G401.6 (cell line): ENCODE measurements at regions not wholly inside any gene's neighbourhood (a gene's known extent, or its start where the extent isn't known, plus 50 kb on each side); places are given as distances from the start of the nearest gene placed in this dataset.
"Not testable (repeated sequence)": the region's sequence is repeated elsewhere in the genome, so short reads cannot be mapped to it uniquely, and the experiment has no call there.

ENCODE experiments used
- FAIRE-seq: peaks from 2 replicates; lab custom pipeline; 2012; peaks lifted over from hg19 to GRCh38; lab: Jason Lieb, UNC

DNA sequence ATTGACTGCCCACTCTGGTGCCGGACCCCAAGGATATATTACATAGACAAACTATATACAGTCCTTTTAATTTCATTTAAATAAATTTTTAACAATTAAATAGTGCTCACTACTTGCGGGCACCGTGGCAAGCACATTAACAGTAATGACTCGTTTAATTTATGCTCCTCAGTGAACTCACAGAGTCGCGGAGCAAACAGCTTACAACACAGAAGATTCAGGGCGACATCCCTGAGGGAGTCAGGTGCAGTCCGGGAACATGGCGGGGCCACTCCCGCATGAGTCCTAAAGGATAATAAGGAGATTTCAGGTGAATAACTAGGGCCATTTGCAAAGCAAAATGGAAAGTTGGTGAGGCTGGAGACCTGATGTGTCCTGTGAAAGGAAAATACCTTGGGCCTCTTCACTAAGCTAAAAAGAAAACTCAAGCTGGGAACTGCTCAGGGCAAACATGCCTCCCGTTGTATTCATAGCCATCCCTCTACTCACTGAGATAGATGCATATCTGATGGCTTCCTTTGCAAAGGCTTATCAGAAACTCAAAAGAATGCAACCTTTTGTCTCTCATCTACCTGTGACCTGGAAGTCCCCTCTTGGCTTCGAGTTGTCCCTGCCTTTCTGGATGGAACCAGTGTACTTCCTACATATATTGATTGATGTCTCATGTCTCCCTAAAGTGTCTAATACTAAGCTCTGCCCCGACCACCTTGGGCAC lies 125.6 kb downstream of the KLF6 start:
- no peak for FAIRE-seq

DNA sequence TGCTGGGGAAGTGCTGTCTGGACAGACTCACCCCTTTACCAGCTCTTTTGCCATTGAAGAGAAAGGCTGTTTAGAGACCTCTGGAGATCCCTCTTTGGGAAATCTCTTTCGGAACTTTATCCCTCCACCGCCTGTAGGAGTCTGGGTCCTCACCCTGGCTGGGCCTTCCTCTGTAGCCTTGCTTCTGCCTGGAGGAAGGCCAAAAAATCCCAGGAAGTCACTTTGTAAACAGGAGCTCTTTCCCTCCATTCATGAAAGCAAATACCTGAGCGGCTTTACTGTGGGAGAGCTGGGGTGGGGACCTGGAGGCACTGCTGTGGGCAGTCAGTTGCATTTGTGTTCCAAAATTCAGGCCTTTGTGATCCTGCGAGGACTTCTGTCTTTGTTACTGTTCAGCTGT lies 126.2 kb downstream of the KLF6 start:
- FAIRE-seq = no peak

DNA sequence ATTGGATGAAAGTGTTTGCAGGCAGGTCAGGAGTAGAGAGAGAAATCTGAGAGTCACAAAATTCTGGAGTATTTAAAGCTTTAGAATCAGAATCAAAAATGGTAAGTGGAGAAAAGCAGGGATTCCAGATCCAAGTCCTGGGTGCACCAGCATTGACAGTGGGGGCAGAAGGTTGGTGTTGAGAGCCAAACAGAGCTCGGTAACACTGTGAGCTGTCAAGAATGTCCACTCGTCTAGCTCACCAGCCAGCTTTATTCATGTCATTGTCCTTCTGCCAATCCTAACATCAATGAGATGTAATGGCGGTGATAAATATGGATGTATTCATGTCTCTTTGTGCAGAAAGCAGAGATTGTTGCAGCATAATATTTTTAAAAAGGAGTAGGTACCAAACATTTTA lies 128.8 kb downstream of the KLF6 start:
- FAIRE-seq = no peak

DNA sequence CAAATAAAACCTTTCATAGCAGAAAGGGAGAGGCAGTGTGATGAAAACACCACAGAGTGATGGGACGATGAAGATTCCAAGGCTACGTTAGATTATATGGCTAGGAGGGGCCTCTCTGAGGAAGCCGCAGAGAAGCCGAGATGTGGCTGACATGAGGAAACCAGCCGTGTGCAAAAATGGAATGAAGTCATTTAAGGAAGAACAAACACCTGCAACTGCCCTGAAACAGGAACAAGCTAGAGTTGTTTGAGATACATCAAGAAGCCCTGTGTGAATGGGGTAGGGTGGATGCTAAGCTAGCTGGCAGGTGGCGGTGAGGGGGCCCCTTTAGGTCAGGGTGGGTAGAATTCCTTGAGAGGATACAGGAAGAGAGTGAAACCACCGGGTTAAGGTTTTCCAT lies 129.5 kb downstream of the KLF6 start:
- no peak for FAIRE-seq

DNA sequence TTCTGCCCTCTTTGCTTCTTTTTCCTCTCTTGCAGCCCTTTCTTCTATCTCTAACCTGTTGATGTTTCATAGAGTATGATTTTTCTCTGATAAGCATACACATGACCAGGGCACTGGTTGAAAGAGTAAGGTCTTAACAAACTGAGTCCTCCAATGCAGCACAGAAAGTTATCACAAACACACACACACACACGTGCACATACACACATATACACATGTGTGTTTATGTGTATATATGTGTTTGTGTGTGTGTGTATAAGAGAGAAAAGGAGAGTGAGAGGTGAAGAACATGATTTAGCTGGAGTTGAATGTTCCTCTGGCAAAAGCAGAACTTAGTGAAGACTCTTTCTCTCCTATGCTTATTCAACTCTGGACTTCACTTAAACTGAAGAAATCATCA lies 130.0 kb downstream of the KLF6 start:
- FAIRE-seq = no peak

DNA sequence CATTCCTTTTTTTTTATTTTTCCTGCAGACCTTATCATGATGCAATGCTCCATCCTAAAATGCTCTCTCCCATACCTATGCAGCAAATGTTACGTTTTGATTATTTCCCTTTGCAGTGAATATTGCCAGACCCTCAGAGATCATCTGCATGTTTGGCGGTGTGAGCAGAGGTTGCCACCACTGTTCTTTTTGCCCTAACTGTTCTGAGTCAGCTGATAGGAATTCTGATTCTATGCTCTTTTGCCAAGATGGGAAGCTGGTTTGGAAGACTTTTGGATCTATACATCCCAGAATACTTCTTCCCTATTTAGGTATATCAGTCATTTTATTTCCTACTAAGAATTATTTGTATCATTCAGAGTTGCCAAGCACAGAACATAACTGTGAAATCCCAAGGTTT lies 130.5 kb downstream of the KLF6 start:
- FAIRE-seq = no peak

DNA sequence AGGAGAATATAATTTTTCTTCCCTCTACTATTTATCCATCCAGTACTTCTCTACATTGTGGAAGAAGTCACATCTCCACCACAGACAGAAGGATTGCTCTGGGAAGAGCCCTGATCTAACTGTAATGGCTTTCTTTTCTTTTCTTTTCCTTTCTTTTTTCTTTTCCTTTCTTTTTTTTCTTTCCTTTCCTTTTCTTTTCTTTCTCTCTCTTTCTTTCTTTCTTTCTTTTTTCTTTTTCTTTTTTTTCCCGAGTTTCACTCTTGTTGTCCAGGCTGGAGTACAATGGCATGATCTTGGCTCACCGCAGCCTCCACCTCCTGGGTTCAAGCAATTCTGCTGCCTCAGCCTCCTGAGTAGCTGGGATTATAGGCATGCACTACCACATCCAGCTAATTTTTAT lies 131.7 kb downstream of the KLF6 start:
- not testable (repeated sequence) for FAIRE-seq

DNA sequence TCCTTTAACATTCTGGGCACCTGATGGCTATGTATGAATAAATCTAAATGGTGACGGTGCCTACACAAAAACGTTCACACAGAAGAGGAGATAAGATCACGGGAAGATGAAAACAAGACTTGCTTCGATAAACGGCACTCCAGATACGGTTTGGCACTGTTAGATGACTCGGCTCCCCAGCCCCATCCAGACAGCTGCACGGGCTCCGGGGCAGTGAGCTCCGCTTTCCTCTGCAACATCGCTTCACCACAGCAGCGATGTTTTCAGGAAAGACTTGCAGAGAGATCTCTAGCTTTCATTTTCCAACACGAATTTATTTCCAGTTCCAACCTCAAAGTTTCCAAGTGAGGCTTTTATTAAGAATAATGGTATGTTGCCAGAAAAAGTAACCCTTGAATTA lies 132.1 kb downstream of the KLF6 start:
- no peak for FAIRE-seq

DNA sequence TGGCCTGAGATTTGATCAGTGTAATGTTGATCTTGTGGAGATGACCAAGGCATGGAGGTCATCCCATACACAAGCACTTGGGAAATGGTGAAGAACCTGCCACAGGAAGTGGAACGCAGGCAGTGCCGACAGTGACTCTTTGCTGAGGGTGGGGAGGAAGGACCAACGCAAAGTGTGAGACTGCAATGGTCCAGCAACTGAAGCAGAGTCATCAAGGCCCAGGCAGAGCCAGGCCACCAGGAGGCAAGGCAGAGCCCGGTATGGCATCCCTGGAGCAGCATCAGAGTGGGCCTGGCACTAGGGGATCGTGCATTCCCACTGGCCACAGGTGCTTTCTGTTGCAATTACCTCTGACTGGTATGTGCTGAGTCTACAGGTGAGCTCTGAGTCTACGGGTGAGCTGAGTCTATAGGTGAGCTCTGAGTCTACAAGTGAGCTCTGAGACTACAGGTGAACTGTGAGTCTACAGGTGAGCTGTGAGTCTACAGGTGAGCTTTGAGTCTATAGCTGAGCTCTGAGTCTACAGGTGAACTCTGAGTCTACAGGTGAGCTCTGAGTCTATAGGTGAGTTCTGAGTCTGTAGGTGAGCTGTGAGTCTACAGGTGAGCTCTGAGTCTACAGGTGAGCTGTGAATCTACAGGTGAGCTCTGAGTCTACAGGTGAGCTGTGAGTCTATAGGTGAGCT lies 132.9 kb downstream of the KLF6 start:
- no peak for FAIRE-seq

DNA sequence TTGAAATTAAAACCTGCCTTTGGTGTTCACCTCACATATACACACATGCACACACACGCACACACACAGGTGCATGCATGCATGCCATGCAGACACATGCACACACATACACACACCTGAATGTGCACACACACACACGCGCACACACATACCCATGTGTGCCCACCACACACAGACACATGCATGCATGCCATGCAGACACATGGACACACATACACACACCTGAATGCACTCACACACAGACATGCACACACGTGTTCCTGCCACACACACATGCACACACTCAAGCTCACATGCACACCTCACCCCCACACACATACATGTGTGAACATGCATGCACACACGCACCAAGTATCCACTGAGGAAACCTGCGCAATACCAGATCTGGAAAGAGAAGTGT lies 136.4 kb downstream of the KLF6 start:
- FAIRE-seq = no peak

DNA sequence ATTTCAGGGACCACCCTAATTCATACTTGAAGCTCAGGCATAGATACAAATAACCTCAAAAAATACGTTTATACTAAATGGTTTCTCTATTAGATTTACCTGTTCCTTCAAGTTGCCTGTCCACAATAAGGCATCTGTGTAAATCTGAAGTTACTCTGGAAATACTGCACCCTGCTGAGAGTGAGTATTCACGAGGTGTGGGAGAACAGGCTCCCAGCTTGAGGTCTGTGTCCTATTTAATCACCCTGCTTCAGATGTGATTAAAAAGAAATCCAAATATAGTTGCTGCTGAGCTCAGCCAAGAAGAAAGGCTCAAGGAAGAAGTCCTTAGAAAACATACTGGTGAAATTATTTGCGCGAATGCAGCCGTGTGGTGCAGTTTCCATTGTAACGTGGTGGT lies 136.8 kb downstream of the KLF6 start:
- no peak for FAIRE-seq

DNA sequence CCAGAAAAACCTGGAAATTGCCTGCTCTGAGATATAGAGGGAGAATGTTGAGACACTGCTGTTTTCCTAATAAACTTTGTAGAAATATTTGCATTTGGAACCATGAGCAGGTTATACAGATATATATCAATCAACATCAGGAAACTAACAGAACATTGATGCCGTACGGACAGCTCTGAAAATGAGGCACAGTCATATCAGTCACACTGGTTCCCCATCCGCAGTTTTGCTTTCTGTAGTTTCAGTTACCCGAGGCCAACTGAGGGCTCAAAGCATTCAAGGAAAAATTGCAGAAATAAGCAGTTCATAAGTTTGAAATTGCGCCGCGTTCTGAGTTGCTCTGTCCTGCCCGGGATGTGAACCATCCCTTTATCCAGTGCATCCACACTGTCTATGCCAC lies 137.9 kb downstream of the KLF6 start:
- FAIRE-seq = no peak

DNA sequence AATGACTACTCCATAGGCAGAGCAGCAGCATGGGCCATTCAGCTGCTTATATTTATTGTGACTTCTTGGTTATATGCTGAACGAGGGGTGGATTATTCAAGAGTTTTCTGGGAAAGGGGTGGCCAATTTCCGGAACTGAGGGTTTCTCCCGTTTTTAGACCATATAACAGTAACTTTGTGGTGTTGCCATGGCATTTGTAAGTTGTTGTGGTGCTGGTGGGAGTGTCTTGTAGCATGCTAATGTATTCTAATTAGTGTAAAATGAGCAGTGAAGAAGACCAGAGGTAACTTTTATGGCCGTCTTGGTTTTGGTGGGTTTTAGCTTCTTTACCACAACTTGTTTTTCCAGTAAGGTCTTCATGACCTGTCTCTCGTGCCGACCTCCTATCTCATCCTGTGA lies 139.6 kb downstream of the KLF6 start:
- FAIRE-seq = no peak

DNA sequence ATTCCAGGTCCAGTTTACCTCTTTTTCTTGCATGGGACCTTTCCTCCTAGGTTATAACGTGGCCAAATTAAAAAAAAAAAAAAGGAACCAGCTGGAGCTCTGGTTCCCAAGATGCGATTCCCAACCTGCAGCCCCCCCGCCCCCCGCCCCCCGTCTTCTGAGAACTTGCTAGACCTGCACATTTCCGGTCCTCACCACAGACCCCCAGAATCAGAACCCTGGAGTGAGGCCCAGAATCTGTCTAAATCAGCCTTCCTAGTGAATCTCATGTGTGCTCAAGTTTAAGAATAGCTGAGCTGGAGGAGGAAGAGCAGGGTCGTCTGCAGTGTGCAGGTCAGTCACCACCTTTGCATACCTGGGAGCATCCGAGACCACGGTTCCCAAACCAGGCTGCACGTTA lies 144.2 kb downstream of the KLF6 start:
- no peak for FAIRE-seq

DNA sequence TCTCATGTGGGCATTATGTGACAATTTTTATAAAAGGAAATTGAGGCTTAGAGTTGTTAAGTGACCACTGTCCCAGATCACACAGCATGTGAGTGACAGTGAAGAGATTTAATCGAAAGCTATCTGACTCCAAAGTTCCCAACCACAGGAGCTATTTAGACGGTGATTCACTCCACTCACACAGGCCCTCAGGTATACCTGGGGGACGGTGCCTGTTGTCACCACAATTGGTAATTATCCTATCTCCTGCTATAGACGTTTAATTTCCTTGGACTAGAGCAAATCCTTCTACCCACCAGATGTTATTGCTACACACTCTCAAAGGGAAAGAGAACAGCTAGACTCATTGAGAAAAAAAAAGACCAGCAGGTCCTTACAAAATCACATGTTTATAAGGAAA lies 145.5 kb downstream of the KLF6 start:
- FAIRE-seq = no peak

DNA sequence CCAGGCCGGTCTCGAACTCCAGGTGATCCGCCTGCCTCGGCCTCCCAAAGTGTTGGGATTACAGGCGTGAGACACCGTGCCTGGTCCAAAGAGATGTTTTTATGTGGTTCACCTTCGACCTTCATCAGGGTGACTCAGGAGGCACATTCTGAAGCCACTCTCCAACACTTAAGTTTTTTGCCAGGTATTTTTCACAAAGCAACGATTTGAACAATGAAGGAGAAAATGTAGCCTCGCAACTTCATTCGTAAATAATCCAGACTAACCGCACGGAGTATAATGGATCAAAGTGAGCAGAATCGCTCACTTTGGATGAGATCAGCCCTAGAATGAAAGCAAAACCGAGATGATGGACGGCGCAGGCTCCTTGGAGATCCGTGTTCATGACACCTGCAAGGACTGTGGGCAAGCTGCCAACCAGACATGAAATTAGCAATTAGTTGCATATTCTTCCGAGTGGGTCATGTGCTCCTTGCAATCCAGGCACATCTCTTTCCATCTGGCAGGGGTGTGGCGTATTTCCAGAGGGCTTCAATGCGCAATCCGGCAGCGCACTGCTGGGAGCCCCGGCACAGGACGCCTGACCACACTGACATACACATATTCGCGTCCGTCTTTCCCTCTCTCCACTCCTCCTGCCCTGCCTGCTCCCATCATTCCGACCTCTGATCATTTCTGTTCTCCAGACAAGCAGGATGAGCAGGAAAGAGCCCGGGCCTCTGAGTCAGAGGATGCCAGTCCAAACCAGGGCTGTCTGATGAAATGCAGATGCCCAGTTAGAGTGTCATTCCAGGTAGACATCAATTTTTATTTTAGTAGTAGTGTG lies 148.4 kb downstream of the KLF6 start:
- no peak for FAIRE-seq

DNA sequence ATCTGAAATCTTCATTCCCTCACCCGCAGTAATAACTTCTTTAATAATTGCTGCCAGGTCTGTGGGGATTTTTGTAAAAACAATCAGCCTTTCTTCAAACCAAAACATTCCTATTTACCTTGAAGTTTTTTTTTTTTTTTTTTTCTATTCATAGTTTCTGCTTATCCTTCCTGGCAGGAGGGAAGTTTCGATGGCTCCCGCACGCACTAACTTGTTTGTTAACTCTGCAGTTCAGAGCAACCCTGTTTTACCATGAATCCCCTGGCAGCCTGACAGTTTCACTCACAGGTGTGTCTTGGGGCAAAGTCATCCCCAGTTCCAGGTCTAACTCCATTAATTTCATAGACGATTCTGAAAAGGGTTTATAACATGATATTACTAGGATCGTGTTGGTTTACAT lies 149.3 kb downstream of the KLF6 start:
- FAIRE-seq = no peak

DNA sequence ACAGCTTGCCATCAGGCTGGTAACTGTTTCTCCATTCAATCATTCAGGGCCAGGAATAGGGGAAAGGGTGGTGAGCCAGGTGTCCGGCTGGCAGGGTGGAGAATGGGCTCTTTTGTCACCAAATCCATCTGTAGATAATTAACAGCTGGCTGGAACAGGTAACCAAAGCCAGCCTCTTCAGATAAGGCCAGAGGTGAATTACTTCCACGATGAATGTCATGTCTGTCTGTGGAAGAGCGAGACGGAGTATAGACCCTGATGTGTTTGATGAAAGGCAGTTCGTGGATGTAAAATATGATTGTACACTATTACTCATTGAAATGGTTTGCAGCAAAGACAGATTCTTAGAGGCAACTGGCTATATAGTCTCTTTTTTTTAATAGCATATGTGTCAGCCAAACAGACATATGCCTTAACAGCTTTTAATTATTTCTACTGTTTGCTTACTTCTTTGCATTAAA lies 149.8 kb downstream of the KLF6 start:
- no peak for FAIRE-seq

DNA sequence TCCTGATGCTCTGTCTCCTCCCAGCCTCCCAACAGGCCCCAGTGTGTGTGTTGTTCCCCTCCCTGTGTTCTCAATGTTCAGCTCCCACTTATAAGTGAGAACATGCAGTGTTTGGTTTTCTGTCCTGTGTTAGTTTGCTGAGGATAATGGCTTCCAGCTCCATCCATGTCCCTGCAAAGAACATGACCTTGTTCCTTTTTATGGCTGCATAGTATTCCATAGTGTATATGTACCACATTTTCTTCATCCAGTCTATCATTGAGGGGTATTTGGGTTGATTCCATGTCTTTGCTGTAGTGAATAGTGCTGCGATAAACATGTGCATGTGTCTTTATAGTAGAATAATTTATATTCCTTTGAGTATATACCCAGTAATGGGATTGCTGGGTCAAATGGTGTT lies 150.4 kb downstream of the KLF6 start:
- not testable (repeated sequence) for FAIRE-seq

DNA sequence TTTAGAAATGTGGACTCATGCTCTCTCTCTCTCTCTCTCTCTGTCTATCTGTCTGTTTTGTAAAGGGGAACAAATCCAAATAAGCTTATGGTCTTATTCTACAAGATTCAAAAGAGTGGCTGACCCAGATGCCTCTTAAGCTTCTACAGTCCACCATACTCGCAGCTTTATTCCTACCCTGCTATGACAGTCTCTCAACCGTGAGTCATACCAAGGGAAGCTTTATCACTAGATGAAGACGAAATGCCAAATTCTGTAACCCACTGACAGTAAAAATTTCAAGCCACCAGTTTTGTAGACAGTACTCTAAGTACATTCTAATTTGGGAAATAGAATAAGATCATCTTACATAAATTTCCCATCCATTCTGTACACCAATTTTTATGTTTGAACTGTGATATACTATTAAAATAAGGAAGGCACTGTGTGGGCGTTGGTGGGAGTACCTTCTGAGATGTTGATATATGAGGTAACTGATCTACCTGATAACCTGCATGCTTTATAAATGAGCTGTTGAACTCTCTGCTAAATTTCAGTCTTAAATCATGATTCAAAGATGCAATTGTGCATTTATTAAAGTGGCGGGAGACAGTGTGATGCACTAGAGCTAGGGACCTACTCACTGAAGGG lies 153.2 kb downstream of the KLF6 start:
- FAIRE-seq = no peak

DNA sequence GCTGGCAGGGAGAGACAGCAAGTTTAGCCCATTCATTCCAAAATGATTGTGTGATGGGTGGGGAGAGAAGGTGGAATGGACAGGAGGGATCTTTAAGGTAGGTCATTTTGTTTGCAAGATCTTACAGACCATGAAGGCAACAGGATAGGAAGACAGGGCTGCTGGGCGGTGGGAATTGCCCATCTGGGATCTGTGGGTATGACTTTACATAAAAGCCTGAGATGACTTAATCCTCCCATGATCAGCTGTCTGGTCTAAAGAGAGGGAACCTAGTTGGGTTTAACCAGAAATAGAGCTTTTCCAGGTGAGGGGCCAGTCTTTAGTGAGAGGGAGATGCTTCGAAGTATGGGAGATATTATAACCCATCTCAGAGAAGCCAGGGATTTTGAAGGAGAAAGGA lies 153.7 kb downstream of the KLF6 start:
- FAIRE-seq = no peak

DNA sequence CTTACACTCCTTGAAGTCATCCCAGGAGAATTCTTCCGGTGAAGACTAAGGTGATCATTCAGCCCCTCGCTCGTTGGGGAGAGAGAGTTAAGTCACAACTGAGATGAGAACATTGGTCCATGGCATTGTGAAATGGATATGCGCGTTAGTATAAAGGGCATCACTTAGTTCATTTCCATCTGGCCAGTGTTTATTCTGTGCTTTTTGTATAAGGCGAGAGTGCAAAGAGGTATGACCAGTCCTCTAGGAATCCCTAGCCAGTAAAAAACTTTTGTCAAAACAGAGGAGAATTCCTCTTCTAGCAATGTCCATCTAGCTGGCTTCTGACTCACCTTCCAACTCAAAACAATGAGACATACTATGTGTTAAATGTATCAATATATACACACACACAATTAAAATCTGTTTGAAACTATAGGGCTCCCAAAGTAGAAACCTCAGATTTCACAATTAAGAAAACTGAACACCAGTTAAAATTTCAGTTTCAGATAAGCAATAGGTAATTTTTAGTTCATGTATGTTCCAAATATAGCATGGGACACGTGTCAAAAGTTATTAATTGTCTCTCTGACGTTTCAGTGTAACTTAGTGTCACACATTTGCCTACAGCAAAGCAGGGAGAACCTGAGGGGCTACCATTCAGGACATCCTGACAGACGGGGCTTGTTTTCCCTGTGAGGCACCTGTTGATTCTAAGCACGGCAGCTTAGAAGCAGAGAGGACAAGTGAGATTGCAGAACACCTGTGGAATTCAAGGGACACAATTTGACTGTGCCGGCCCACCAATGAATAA lies 158.9 kb downstream of the KLF6 start:
- FAIRE-seq = no peak
